GM18507 (cell line): ENCODE measurements at regions not wholly inside any gene's neighbourhood (a gene's known extent, or its start where the extent isn't known, plus 50 kb on each side); places are given as distances from the start of the nearest gene placed in this dataset.
A peak's percentile ranks its signal among the peaks of the same experiment; 100 is the strongest.

Experiments used
- DNase-seq: peaks from one replicate; pipeline ENCODE4 v3.0.0; 2011; ENCODE audit warnings: low read depth; ENCODE audit not compliant: insufficient read length; ENCODE audit errors: extremely low spot score
- FAIRE-seq: peaks from 2 replicates; lab custom pipeline; 2011; peaks lifted over from hg19 to GRCh38; lab: Jason Lieb, UNC

GRCh38 chr1:87539147-87539546 is 210.5 kb downstream of the LMO4 start:
- DNase-seq (no peak), FAIRE-seq (no peak)

DNA sequence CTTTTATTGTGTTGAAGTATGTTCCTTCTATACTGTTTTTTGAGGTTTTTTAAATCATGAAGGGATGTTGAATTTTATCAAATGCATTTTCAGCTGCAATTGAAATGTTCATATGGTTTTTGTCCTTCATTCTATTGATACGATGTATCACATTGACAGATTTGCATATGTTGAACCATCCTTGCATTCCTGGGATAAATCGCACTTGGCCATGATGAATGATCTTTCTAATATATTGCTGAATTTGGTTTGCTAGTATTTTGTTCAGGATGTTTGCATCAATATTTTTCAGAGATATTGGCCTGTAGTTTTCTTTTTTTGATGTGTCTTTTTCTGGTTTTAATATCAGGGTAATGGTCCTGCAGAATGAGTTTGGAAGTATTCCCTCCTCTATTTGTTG is 214.0 kb downstream of the LMO4 start:
- FAIRE-seq, result no peak

GRCh38 chr1:87549738-87550137 is 221.1 kb downstream of the LMO4 start:
- FAIRE-seq (no peak), DNase-seq (no peak)

More for the DNA sequence above, 214.0 kb downstream of the LMO4 start:
- no peak for DNase-seq

- DNase-seq, result no peak
- no peak for FAIRE-seq
Observed at GRCh38 chr1:87553511-87553910, 224.8 kb downstream of the LMO4 start.

GRCh38 chr1:87555366-87555765 is 226.7 kb downstream of the LMO4 start:
- FAIRE-seq (no peak), DNase-seq (no peak)

DNA sequence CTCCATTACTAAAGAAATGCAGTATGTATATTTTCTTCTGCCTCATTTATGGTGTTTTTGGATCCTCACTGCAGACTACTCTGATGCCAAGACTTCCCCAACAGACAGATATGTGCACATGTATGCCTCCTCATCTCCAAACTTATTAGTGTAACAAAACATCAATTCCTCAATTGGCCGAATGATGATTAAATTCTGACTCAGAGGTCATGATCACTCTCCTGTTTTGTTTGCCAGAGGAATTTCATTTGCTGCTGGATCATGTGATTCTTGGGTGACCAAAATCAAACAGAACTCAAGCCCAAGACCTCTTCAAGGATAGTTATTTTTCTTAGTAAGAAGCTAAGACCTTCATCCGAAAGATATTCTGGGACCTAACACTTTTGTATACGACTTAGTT is 227.6 kb downstream of the LMO4 start:
- FAIRE-seq (no peak), DNase-seq (no peak)

DNA sequence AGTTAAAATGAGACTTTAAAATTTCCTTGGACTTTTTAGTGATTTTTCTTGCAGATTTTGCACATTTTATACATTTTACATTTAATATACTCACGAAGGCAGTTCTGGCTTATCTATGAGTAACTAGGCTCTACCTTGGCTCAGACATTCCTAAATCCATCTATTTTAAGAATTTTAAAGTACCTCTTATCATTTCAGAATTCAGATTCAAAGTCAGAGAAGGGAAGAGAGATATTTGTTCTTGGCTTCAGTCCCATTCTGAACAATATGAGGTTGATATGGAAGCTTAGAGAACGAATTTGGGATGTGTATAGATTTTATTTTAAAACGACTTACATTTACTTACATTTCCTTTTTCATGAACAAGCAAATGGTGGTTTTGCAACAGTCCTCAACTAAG is 230.2 kb downstream of the LMO4 start:
- DNase-seq (no peak), FAIRE-seq (no peak)

DNA sequence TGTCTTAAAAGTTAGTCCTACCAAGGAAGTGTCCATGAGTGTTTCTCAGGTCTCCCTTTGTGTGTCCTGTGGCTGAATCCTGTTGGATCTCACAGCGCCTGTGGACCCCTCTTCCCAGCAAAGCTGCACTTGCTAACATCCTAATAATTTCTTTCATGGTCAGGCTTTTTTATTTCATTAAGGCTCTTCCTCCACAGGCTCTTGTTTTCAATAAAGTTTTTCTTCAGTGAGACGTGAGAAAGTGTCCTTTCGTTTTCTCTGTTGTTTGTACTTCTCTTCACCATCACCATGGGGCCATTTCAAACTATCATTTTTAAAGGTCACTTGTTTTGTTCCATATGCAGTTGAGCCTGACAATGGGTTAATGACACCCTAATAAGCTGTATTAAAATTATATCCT is 231.5 kb downstream of the LMO4 start:
- FAIRE-seq (no peak), DNase-seq (no peak)

- no peak for FAIRE-seq
- DNase-seq, result no peak
Observed at GRCh38 chr1:87560601-87561360, 232.1 kb downstream of the LMO4 start.

DNA sequence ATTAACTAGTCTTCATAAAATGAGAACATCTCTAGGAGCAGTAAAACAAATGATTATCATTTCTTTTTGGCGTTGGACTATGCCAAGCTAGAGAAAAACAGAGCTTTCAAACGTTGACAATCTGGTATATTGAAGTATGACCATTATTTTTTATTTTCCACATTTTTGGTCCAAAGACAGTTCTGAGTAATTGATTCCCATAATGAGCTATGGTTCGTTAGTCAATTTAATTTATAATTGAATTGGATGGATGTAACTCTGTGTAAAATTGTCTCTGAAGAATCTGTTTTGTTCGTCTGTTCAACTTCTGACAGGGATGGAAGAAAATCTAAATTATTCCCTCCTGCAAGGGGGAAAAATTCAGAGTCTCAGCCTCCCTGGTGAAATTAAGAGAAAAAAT is 234.5 kb downstream of the LMO4 start:
- DNase-seq (no peak), FAIRE-seq (no peak)

DNA sequence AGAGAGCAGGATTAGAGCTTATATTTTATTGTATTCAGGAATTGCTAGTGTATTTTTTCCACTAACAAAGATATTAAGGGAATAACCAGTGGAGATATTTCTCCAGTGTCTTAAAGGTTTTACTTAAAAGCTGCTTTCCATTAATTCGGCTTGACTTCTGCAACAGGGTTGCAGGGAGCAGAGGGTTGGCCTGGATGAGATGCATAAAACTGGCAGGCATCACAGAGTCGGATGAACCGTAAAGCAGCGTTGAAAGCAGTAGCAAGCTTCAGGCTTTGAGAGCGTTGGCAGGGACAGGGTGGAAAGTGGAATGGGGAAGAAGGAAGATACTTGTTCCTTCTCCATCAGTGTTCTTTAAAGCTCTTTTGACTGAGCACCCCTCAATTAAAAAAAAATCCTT is 237.2 kb downstream of the LMO4 start:
- FAIRE-seq, result no peak
- no peak for DNase-seq

- DNase-seq (no peak), FAIRE-seq (no peak)
Observed at GRCh38 chr1:87568005-87568404, 239.3 kb downstream of the LMO4 start.

GRCh38 chr1:87568911-87569310 is 240.2 kb downstream of the LMO4 start:
- FAIRE-seq (no peak), DNase-seq (no peak)

DNA sequence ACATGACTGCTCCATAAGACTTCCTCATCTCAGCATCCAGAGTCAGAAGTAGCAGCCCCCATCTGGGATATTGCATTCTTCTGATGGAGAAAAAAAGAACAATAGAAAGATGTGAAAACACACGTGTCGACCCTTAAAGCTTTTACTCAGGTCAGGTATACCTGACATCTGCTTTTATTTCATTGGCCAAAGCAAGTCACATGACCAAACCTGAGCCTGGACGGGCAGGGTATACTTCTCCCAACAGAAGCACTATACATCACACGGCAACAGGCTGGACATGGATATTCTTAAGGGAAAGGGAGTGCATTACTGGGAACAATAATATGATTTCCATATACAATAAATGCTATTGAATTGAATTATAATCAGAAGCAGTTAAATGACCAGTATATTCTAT is 243.3 kb downstream of the LMO4 start:
- no peak for FAIRE-seq
- DNase-seq, result no peak

DNA sequence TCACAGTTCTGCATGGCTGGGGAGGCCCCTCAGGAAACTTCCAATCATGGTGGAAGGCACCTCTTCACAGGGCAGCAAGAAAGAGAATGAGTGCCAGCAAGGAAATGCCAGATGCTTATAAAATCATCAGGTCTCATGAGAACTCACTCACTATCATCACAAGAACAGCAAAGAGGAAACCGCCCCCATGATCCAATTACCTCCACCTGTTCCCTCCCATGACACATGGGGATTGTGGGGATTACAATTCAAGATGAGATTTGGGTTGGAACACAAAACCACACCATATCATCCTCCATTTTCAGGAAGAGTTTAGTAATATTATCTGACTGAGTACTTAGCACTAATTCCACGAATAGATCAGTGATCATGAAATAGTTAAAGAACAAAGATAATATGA is 244.2 kb downstream of the LMO4 start:
- DNase-seq, result no peak
- FAIRE-seq, result no peak

DNA sequence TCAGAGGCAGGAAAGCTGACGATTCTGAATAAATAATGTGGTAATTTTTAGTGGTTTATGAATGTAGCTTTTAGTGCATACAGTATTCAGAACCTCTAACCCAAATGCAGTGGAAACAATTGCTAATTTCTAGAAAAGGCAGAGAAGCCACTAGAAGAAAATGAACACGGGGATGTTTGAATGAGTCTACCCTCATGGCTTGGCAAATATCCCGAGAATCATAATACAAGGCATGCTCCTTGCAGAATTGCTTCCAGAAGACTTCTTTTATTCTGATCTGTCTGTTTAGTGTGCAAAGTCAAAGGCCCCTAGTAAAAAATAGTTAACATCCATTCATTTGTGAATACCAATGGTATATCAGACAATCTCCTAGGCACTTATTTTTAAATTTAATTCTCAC is 246.8 kb downstream of the LMO4 start:
- no peak for FAIRE-seq

GRCh38 chr1:87578464-87578863 is 249.8 kb downstream of the LMO4 start:
- DNase-seq (no peak), FAIRE-seq (no peak)

More for the DNA sequence above, 246.8 kb downstream of the LMO4 start:
- DNase-seq, result no peak

- FAIRE-seq (no peak), DNase-seq (no peak)
Observed at GRCh38 chr1:87583459-87583858, 254.8 kb downstream of the LMO4 start.

- DNase-seq (no peak), FAIRE-seq (no peak)
Observed at GRCh38 chr1:87584586-87584985, 255.9 kb downstream of the LMO4 start.

GRCh38 chr1:87586501-87586900 is 257.8 kb downstream of the LMO4 start:
- FAIRE-seq (no peak), DNase-seq (no peak)

- DNase-seq (no peak), FAIRE-seq (peak; percentile 76)
Observed at GRCh38 chr1:87588495-87588894, 259.8 kb downstream of the LMO4 start.

DNA sequence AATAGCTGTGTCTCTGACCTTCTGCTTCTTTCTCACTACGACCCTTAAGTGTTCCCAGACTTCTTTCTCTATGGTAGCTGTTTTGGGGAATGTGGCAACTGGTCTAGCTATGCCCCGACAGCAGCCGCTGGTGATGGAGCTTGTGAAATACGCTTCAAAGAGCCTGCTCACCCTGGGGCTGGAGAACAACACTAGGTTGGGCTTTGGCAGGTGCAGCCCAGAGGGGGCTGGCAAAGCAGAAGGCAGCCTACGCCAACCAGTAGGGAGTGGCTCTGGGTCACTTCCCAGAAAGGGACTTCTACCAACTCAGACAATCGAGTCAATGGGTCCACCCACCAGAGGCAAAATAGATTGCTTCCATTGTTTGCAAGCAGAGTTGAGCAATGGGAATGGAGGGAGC is 262.8 kb downstream of the LMO4 start:
- DNase-seq, result no peak
- no peak for FAIRE-seq
